NCI-H446 treated with DMSO at 0.1 percent for 48 hours (cell line): ENCODE measurements at regions not wholly inside any gene's neighbourhood (a gene's known extent, or its start where the extent isn't known, plus 50 kb on each side); places are given as distances from the start of the nearest gene placed in this dataset.

ENCODE experiments used
- DNase-seq: peaks from one replicate; lab custom pipeline; 2025; lab: John Stamatoyannopoulos, UW

DNA sequence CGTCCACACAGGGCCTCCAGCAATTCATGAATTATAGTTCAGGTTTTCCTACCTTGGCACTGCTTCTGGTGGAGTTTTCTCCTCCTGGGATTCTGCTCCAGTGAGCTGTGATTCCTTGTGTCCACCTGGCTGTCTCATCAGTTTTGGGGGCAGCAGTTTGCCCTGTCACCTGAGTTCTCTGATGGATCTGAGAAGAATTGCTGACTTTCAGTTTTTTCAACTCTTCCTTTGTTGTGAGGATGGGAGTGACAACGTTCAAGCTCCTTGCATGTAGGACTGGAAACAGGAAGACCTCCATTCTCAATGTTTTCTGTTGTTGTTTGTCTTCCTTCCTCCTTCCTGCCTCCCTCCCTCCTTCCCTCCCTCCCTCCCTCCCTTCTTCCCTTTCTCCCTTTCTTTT is 359.0 kb downstream of the TSN start:
- DNase-seq = no peak

DNA sequence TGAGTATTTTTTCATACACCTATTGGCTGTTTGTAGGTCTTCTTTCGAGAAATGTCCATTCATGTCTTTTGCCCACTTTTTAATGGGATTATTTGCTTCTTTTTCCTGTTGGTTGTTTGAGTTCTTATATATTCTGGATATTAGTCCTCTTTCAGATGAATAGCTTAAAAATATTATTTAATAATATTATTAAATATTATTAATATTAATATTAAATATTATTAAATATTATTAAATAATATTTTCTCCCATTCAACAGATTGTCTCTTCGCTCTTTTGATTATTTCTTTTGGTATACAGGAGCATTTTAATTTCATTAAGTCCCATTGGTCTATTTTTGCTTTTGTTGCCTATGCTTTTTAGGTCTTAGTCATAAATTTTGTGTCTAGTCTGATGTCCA is 361.9 kb downstream of the TSN start:
- no peak for DNase-seq

DNA sequence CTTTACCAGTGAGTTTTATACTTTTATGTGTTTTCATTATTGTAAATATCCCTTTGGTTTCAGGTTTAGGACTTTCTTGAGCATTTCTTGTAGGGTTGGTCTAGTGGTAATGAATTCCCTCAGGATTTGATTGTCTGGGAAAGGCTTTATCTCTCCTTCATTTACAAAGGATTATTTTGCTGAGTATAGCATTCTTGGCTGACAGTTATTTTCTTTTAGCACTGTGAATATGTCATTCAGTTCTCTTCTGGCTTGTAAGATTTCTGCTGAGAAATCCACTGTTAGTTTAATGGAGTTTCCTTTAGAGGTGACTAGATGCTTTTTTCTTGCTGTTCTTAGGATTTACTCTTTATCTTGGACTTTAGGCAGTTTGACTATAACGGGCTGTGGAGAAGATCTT is 373.9 kb downstream of the TSN start:
- DNase-seq = no peak

DNA sequence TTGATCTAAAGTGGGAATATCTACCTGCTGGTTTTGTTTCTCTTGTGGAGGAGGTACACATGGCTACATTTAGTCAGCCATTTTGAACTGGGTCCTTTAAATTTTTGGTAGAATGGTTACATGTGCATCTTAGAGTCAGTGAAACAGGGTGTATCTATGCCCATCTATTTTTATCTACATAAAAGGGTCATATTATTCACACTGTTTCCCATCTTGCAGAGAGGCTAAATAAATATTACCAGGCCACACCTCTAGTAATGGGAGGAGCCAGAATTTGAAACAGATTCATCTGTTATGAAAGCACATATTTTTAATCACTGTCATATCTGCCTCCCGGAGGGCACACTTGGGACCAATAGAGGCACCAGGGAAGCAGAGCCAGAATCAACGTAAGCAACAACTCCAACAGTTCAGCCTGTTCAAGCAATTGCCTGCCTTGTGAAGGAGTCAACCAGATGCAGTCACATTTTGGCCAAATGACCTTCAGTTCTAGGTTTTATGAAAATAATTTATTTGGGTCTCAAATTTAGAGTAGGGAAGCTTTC is 376.8 kb downstream of the TSN start:
- DNase-seq = no peak

DNA sequence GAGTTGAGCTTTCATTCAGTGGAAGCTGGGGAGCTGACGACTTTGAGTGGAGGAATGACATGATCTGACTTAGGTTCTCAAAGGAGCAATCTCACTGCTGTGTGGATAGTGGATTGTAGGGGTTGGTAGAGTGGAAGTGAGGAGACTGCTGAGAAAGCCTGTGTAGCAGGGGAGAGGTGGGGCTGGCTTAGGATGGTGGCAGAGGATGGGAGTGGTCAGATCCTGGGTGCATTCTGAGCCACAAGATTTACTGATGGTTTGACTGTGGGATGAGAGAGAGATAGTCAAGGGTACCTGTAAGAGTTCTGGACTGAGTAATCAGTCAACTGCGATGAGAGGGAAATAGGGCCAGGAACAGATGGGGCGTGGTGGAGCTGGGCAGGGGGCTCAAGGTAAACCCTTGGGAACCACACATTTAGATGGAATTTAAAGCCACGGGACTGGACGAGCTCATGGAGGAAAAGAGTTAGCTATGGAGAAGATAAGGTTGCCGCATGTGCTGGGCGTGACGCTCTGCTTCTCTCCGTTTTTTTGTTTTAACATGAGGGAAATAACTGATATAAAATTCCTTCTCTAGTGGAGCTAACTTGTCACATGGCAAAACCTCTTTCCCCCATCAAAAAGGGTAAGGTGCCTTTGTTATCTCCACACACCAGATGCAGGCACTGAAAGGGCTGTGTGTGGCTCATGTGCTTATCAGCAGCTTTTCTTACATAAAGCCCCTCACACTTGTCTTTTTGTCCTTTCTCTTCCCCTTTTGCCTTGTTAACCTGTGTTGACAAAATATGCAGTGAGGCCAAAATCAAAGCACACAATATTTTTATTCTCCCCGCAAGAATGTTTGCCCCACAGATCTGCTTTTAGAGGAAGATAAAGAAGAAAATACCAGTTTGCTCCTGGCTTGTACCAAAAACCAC is 379.8 kb downstream of the TSN start:
- DNase-seq = no peak

DNA sequence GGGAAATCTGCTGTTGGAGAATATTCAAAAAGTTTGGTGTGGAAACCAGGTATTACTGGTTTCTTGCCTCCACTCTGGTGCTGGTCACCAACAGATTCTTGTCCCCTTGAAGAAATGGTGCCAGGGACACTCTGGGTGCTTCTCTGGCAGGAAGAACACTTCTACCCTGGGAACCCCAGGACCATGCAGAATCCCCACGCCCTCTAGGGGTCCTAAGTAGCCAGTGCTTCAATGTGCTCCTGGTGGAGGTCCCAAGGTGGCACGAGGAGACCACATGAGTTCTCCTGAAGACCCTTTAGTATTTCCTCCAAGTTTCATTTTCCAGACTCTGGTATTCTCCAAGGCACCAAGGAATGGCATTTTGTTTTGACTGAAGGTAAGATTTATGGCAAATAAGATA is 380.6 kb downstream of the TSN start:
- no peak for DNase-seq

DNA sequence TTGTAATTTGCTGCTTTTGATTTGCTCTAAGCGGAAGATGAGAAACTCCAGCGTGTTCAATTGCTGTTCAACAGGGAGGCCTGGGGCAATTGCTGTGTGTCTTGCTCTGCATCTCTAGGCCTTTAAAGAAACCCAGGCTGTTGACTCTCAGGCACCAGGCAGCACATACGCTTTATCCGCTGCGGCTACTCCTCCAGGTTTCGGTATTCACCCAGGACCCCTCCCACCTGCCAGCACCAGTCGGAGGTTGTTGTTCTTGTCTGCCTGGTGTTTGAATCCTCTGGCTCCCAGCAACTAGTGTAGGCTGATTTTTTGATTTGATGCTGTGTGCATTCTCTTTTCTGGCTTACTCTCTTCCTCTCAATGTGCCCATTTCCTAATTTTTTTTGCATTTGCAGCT is 383.1 kb downstream of the TSN start:
- DNase-seq = no peak

DNA sequence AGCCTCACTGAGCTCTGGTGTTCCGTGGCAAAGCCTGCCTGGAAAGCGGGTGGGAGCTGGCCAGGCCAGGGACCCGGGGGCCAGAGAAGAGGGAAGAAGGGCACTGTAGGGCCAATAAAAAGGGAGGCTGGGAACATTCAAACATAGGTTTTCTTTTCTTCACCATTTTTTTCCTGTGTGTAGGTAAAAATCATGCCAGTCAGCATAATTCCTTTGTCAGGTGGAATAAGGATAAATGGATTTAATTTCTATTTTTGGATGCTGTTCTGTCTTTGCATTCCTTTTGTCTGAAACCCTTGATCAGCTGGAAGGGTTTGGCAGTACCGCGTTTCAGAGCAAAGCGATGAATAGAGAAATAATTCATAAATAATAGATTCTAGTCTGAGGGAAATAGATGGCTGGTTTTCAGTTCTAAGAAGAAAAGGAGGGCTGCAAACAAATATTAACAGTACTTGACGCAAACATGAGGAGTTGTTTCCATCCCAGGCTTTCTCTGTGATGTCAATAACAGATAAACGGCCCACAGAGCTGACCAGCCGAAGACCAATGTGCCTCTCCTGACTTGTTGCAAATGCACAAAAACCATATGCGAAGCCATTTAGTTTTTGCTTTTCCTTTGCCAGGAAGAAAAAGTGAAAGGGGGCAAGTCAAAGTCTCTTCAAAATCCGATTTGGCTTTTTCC is 384.4 kb downstream of the TSN start:
- no peak for DNase-seq

DNA sequence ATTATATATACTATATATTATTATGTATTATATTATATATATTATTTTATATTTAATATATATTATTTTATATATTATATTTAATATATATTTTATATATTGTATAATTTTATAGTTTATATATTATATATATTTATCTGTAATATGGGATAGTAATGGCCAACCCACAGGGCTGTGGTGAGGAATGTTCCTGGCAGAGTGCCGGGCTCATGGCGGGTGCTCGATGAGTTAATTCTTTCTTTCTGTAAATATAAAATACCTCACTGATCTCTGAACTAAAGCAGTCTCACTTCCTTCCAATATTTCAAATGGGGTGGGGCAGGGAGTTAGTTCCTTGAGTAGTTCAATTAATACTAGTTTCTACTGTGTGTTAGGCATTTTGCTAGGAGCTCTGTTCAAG is 389.4 kb downstream of the TSN start:
- no peak for DNase-seq

DNA sequence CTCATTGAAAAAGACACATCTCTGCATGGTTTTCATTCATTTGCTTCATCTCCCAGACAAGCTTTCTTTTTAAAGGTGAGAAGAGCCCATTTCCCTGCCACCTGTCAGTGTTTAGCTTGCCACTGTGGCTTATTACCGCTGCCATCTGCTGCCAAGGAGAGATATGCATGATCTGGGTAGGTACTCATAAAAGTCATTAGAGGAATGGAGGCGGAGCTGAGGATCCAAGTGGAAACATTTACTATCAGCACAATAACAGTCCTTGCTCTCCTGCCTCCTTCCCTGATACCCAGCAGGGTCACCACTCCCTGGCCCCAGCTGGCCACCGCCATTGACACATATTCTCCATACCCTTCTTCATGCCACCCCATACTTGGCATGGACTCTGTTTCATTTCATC is 390.4 kb downstream of the TSN start:
- DNase-seq = no peak

DNA sequence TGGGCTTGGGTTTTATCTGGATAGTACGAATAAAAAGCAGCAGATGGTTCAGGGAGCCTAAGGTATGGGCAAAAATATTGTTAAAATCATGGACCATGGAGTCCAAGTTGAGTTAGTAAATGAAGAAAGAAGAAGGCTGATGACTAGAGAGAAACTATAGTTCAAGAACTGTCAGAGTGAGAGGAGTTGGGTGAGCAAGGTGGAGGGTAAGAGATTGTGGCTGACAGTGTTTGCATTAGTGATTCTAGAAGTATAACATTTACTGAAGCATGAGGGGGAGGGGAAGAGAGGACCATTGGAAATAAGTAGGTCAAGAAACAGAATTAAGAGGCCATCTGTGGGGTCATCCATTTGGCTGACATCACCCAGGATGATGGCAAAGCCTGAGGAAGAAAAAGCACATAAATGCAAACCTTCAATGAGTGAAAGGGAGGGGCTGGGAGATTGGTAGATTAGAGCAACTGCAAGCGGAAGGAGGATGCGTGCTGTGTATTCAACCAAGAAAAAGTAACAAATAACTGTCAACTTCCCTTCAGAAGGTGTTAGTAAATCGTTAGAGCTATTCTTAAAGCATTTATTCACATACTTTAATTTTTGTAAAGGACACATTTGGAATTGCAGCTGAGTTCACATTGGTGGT is 392.8 kb downstream of the TSN start:
- no peak for DNase-seq

DNA sequence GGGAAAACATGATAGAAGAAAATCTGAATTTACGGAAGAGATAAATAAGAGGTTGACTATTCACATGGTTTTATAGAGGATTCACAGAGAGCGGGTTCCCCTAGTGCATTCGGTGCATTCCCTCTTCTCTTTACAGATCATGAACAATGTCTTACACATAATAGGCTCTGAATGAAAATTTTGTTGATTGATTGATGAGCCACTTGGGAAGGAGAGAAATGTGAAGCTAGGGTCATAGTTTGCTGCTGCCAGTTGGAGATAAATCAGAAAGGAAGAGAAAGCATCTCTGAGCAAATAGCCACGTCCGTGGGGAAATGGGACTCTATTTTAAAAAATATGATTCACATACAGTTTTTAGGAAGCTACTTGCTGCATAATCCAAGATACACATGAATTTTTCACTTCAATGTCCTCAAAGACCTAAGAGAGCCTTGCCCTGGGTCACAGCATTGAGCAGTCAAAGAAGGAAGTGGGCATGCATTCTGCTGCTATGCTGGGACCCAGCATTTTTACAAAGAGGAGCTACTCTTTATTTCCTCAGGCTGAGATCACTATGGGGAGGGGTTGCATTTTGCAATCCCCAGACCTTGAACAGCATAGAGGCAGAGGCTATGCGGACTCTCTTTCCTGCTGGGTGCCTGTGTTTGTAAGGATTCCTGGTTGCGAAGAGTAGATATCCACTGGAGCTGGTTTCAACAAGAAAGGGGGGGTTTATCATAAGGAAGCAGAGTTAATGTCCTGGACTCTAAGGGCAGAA is 395.3 kb downstream of the TSN start:
- no peak for DNase-seq

DNA sequence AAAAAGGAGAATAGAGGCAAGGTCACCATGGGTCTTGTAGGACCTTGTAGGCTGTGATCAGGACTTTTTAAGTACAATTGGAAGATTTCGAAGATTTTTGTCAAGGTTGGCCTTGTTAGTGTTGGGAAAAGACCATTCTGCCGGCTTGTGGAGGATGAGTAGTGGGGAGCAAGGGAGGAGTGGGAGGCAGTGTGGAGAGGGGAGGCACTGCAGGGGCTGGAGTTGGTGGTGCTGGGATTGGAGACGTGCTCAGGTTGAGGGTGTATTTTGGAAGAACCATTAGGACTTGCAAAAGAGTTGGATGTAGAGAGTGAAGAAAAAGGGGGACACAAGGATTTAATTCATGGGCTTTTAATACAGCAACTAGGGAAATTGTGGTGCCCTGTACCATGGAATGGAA is 397.1 kb downstream of the TSN start:
- DNase-seq = no peak

DNA sequence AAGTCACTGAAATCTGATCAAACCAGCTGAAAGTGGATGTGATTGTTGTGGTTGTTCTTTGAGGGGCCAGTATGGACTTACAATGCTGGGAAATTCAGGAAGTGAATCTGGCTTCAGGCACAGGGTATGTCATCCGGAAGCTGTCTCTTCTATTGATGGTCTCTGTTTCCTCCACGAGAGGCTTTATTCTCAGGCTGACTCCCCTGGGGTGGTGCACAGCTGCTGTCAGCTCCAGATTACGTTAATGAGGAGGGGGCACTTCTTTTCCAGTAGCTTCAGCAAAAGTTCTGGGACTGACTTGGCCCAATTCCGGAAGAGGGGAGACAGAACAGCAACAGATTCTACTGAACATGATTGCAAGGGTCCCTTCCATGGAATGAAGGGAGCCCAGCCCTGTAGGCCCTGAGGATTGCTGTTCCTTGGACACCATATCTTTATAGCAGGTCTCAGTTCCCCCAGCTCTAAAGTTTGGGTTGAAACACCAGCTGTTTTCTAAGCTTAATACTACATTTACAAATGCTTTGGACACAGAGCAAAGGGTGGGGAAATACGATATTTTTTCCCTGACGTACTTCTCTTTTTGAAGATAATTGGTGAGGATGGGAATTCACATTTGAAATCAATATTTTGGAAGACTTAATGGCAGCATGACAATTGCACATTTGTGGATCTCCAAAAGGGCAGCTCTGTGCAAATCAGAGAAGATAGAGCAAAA is 400.9 kb downstream of the TSN start:
- DNase-seq = no peak

DNA sequence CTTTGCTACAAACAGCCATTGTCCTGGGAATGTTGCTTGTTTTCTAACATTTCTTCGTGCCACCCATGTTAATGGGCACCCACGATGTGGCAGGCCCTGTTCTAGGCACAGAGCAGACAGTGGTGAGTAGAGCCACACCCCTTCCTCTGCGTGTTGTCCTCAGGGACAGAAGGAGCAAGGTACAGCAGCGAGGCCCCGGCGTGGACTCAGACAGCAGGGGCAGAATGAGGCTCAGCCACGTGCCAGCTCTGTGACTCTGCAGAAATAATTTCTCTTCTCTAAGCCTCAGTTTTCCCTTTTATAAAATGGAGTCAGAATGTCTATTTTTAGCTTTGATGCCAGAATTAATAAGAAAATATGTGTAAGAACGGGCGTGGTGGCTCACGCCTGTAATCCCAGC is 401.7 kb downstream of the TSN start:
- no peak for DNase-seq

DNA sequence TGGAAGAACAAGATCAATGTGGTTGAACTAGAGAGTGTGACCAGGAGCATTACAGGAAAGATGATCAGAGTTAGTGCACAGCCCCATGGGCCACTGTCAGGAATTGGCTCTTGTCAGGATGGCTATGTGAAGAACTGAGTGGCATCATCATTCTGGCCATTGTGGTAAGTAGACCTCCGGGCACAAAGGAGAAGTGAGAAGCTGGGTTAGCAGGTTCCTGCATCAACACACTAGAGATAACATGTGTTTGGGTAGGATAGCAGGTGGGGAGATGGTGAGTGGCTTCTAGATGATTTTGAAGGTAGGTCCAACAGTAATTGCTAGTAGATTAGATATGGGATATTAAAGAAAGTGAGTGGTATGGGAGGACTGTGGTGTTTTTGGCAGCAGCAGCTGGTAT is 408.2 kb downstream of the TSN start:
- no peak for DNase-seq

DNA sequence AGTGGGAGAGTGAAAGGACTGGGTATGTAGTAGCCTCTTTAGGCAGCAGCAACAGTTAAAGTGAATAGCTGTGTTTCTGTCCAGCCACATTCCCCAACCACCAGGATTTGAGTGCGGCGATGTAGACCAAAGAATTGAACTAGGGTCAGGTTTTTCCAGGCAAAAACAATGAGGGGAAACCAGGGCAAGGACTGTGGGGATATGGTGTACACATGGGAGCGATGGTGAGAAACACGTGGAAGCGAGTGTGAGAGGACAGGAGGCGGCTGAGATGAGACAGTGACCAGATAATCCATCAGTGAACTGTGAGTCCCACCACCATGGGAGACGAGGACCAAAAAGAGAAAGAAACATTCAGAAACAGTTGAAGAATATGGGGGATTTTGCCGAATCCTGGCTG is 409.5 kb downstream of the TSN start:
- DNase-seq = no peak

DNA sequence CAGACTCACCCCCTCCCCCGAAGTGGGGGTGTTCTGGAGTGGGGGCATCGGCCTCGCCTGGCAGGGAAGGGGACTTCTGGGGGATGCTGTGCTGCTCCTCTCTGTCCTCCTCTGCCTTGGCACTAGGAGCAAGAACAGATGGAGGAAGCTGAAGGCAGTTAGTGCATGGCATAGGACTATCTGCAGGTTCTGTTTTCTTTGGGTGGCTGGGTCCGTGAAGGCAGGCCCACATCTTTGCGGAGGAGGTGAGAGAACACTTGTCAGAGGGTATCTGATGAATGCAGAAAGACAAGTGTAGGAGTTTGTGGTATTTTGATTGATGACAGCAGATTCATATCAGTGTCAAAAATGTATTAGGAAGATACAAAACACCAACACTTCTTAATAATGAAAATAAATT is 411.4 kb downstream of the TSN start:
- DNase-seq = peak; percentile 62

DNA sequence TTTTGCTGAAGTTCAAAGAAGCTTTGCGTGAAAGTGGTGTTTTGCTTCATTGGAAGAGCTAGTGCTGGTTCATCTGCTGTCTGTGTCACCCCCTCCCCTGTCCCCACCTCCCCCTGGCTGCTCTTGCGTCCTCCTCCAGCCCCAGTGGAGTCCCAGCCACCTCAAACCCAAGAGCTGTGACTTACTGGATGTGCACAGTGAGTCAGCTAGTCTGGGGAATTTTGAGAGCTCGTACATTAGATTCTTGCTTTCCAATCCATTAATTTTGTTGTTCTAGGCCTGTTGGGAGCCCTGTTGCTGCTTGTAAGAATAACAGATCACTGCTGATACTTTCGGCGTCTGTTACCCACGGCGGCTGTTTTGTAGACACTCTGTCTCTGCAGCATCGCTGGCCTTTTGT is 412.1 kb downstream of the TSN start:
- peak; percentile 69 for DNase-seq

DNA sequence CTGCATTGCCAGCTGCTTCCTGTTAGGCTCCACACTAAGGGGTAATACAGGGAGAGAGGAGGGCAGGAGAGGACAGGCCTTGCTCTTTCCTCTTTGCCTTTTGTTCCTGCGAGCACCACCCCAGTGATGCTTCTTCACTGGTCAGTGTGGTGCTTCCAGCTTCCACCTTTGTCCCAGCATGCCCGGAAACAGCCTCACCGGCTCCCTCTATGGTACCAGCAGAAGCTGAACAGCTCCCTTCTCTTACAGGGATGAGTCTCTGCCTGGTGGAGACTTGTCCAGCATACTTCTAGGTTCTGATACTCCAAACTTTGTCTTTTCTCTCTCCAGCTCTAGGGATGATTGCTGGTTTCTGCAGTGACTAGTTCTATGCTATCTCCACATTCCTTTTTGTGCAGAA is 413.3 kb downstream of the TSN start:
- peak; percentile 47 for DNase-seq

DNA sequence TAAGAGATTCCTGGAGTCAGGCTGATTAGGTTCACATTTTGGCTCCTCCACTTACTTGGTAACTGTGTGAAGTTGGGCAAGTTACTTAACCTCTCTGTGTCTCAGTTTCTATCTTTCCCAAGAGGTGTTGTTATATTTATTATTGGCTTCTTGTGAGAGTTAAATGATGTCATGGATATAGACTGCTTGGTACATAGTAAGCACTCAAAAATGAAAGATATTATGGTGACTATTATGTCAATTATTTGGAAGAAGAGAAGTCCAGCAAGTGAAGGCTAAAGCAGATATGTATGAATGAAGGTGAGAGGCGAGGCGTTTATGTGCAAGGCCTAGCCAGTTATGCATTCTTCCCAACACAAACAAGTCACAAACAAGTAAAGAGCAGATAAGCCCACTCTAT is 417.4 kb downstream of the TSN start:
- DNase-seq = no peak
